A673 (cell line): ENCODE measurements at regions not wholly inside any gene's neighbourhood (a gene's known extent, or its start where the extent isn't known, plus 50 kb on each side); places are given as distances from the start of the nearest gene placed in this dataset.

ENCODE experiments used
- BruUV-seq: library from RNA; stranded (reverse); fragments of 400-500 nt; replicated peaks from 2 replicates; lab custom pipeline; 2021; lab: Mats Ljungman, UMichigan
- CTCF ChIA-PET: fragments of 300-600 bp; sonication (Branson Sonifier 250); formaldehyde crosslinking; loops from one replicate; lab custom pipeline; 2022; ENCODE audit warnings: antibody characterized with exemption; lab: Charles Lee
- POLR2A ChIA-PET: fragments of 300-600 bp; sonication (Branson Sonifier 250); formaldehyde crosslinking; loops from one replicate; lab custom pipeline; 2022; ENCODE audit warnings: antibody characterized with exemption; ENCODE audit not compliant: low non-redundant PET; lab: Charles Lee
- DNase-seq: peaks from one replicate; pipeline ENCODE4 v3.0.0-alpha.2; 2015; ENCODE audit warnings: low spot score
- H3K27ac ChIP-seq: fragments of 200-600 bp; sonication (generic); 2 replicates; pipeline ENCODE4 v1.5.1; 2016; ENCODE audit warnings: mixed run types, low read depth, mild to moderate bottlenecking, mixed read lengths, antibody characterized with exemption, low read length; ENCODE audit not compliant: poor library complexity, severe bottlenecking
- H3K27me3 ChIP-seq: fragments of 200-600 bp; sonication (generic); replicated peaks from 2 replicates; pipeline ENCODE4 v1.6.1; 2017; ENCODE audit warnings: mixed run types, low read depth, mild to moderate bottlenecking, mixed read lengths, antibody characterized with exemption, low read length; ENCODE audit not compliant: insufficient read depth, poor library complexity
- H3K36me3 ChIP-seq: fragments of 200-600 bp; sonication (generic); 2 replicates; pipeline ENCODE4 v1.6.1; 2016; ENCODE audit warnings: mixed run types, mild to moderate bottlenecking, mixed read lengths, antibody characterized with exemption, low read length; ENCODE audit not compliant: insufficient read depth, poor library complexity, severe bottlenecking
- H3K4me1 ChIP-seq: fragments of 200-600 bp; sonication (generic); 2 replicates; pipeline ENCODE4 v1.6.1; 2017; ENCODE audit warnings: mixed run types, mild to moderate bottlenecking, mixed read lengths, antibody characterized with exemption, low read length; ENCODE audit not compliant: insufficient read depth, poor library complexity, severe bottlenecking
- H3K4me3 ChIP-seq: fragments of 200-600 bp; sonication (generic); 2 replicates; pipeline ENCODE4 v1.5.1; 2016; ENCODE audit warnings: low read depth, mixed run types, mild to moderate bottlenecking, mixed read lengths, low read length; ENCODE audit not compliant: poor library complexity, severe bottlenecking
- H3K9me3 ChIP-seq: fragments of 200-600 bp; sonication (generic); 2 replicates; pipeline ENCODE4 v1.6.1; 2016; ENCODE audit warnings: mixed run types, low read depth, mild to moderate bottlenecking, mixed read lengths, antibody characterized with exemption, low read length; ENCODE audit not compliant: poor library complexity, severe bottlenecking
- CTCF ChIP-seq: fragments of 300-800, 200-600 bp; sonication (generic); conservative IDR thresholded peaks from 2 replicates; pipeline ENCODE4 v1.5.1; 2017; ENCODE audit warnings: low read depth, mild to moderate bottlenecking, antibody characterized with exemption, low read length, moderate library complexity, mixed read lengths
- EZH2 ChIP-seq: fragments of 200-600 bp; sonication (generic); IDR thresholded peaks from 2 replicates; pipeline ENCODE4 v1.6.1; 2017; ENCODE audit warnings: borderline replicate concordance, low read depth, mild to moderate bottlenecking, mixed read lengths, antibody characterized with exemption, low read length; ENCODE audit not compliant: poor library complexity, severe bottlenecking
- intact Hi-C: fragments of 100-400 bp; cut with micrococcal nuclease; formaldehyde crosslinking; loops from one replicate; pipeline ENCODE4 v1.10.0; 2022; ENCODE audit not compliant: unreplicated experiment

GRCh38 chr6:71368284-71368683, 79.7 kb downstream of the OGFRL1 start:
- TF ChIP-seq EZH2 (no peak), CTCF (no peak)
- no TSS peak for BruUV-seq
- H3K4me1 ChIP-seq = no peaks in the 10 kb centered on the region
- no peaks in the 10 kb centered on the region for H3K36me3 ChIP-seq
- DNase-seq = no peak
- H3K9me3 ChIP-seq = no peaks in the 10 kb centered on the region
- no peak overlapping the region for H3K4me3 ChIP-seq
- CTCF ChIA-PET = no interaction called here
- no peak overlapping the region for H3K27ac ChIP-seq
- H3K27me3 ChIP-seq = no peaks in the 10 kb centered on the region
- intact Hi-C loops = no loop called here
- POLR2A ChIA-PET = no interaction called here

- CTCF ChIA-PET = no interaction called here
- Histone ChIP-seq H3K9me3 (no peaks in the 10 kb centered on the region), H3K27ac (no peak overlapping the region), H3K36me3 (no peaks in the 10 kb centered on the region), H3K4me3 (no peak overlapping the region), H3K27me3 (no peaks in the 10 kb centered on the region), H3K4me1 (no peaks in the 10 kb centered on the region)
- DNase-seq = no peak
- BruUV-seq = no TSS peak
- no peak for TF ChIP-seq EZH2
- TF ChIP-seq CTCF = no peak
- intact Hi-C loops = no loop called here
- POLR2A ChIA-PET = no interaction called here
Measured at GRCh38 chr6:71371559-71371958, 82.9 kb downstream of the OGFRL1 start.

GRCh38 chr6:71373943-71374342, 85.3 kb downstream of the OGFRL1 start:
- intact Hi-C loops = no loop called here
- TF ChIP-seq EZH2 = no peak
- no peak for TF ChIP-seq CTCF
- H3K9me3 ChIP-seq = no peaks in the 10 kb centered on the region
- H3K36me3 ChIP-seq = no peaks in the 10 kb centered on the region
- no peak overlapping the region for H3K27ac ChIP-seq
- no TSS peak for BruUV-seq
- H3K4me3 ChIP-seq = no peak overlapping the region
- H3K27me3 ChIP-seq = no peaks in the 10 kb centered on the region
- ChIA-PET POLR2A (no interaction called here), CTCF (no interaction called here)
- no peak for DNase-seq
- no peaks in the 10 kb centered on the region for H3K4me1 ChIP-seq
